ENCODE measurements at regions not wholly inside any gene's neighbourhood (a gene's known extent, or its start where the extent isn't known, plus 50 kb on each side); places are given as distances from the start of the nearest gene placed in this dataset.

DNA sequence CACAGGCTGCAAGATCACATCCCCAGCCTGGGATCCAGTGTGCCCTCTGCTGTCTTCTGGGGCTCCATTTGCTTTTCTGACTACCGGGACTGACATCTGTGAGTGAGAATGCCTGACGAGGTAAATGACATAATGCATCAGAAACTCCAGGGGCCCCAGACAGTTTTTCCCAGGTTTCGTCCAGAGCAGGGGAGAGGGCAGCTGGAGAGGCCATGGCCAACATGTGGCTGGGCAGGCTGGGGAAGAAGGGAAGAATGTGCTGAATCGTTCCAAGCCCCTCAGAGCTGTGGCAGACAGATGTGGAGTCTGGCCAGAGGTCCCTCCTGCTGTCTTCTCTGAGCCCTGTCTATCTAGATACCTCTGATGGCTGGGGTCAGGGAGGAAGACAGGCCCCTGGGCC is 163.9 kb downstream of the TRIM29 start:
- H3K27me3 ChIP-seq (replicated peaks in 1 of 2; ENCODE audit: control insufficient read depth in 2 of 2, insufficient read depth in 2 of 2, low read length in 1 of 2), result peaks cover 3 to 9% of the 10 kb centered on the region in 2 experiments
- no peak for TF ChIP-seq ZNF622 (IDR thresholded peaks at IDR 0.05)
- no peak for TF ChIP-seq BACH1 (IDR thresholded peaks at IDR 0.05; ENCODE audit: borderline replicate concordance)
- no peak for TF ChIP-seq HDGF (IDR thresholded peaks at IDR 0.05)
- no peak for TF ChIP-seq ESRRA (IDR thresholded peaks at IDR 0.05; ENCODE audit: low read length)
- TF ChIP-seq BHLHE40 (IDR thresholded peaks at IDR 0.05; ENCODE audit: borderline replicate concordance in 1 of 2, low read depth in 2 of 2, low read length in 1 of 2), result no peak
- ChIA-PET SMC1A (ENCODE audit: uncharacterized antibody, unreplicated experiment) (no interaction called here), POLR2A (no interaction called here), CTCF (no interaction called here), RAD21 (ENCODE audit: unreplicated experiment) (no interaction called here)
- FAIRE-seq (no peak), DNase-seq (ENCODE audit: low read depth, low spot score) (no peak), ATAC-seq (no peak)
- H3K27ac ChIP-seq (ENCODE audit: control insufficient read depth, insufficient read depth), result no peak overlapping the region
- H3K36me3 ChIP-seq (ENCODE audit: control insufficient read depth in 2 of 2, insufficient read depth in 2 of 2, low read length in 1 of 2), result no peaks in the 10 kb centered on the region
- H3K9ac ChIP-seq (ENCODE audit: control insufficient read depth, insufficient read depth, low read length), result no peak overlapping the region
- in situ Hi-C loops (cut with MboI), result no loop called here
- BruUV-seq (replicated peaks), result no TSS peak
- intact Hi-C loops (cut with micrococcal nuclease; ENCODE audit: unreplicated experiment), result no loop called here
- H3K4me2 ChIP-seq (ENCODE audit: control insufficient read depth, insufficient read depth), result no peak overlapping the region
- H3K79me2 ChIP-seq (ENCODE audit: control insufficient read depth, insufficient read depth, low read length), result no peaks in the 10 kb centered on the region
- no peaks in the 10 kb centered on the region for H4K20me1 ChIP-seq (ENCODE audit: control insufficient read depth, insufficient read depth)
- no peak overlapping the region for H2AFZ ChIP-seq (ENCODE audit: control insufficient read depth, low read depth, low read length)
- H3K4me3 ChIP-seq, result no peak overlapping the region
- no peaks in the 10 kb centered on the region for H3K4me1 ChIP-seq (ENCODE audit: control insufficient read depth, insufficient read depth, low read length)
- H3K9me3 ChIP-seq (replicated peaks; ENCODE audit: control insufficient read depth, insufficient read depth, low read length), result no peaks in the 10 kb centered on the region
- 11% methylated on average over 4 of the region's 4 CpGs for WGBS (ENCODE audit: insufficient coverage, insufficient replicate concordance, low lambda C conversion rate, missing lambda C conversion rate)

DNA sequence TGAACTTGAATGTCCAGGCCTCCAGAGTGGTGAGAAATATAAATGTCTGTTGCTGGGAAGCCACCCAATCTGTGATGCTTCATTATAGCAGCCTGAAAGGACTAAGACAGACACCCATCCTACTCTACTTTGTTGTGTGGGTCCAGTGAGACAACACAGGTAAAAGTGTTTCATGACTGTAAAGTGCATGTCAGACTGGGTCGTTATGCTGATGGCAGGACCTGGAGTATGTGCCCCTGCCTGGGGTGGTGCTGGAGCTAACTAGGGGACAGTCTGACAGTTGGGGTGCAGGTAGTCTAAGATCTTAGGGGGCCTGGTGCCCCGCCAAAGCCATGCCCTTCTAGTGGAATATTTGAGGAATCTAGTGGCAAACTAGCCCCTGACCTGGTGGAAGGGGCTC is 165.6 kb downstream of the TRIM29 start:
- intact Hi-C loops (cut with micrococcal nuclease; ENCODE audit: unreplicated experiment) (no loop called here), in situ Hi-C loops (cut with MboI) (no loop called here)
- ChIA-PET RAD21 (ENCODE audit: unreplicated experiment) (no interaction called here), POLR2A (no interaction called here), SMC1A (ENCODE audit: uncharacterized antibody, unreplicated experiment) (no interaction called here), CTCF (no interaction called here)
- TF ChIP-seq, protein P1, sequence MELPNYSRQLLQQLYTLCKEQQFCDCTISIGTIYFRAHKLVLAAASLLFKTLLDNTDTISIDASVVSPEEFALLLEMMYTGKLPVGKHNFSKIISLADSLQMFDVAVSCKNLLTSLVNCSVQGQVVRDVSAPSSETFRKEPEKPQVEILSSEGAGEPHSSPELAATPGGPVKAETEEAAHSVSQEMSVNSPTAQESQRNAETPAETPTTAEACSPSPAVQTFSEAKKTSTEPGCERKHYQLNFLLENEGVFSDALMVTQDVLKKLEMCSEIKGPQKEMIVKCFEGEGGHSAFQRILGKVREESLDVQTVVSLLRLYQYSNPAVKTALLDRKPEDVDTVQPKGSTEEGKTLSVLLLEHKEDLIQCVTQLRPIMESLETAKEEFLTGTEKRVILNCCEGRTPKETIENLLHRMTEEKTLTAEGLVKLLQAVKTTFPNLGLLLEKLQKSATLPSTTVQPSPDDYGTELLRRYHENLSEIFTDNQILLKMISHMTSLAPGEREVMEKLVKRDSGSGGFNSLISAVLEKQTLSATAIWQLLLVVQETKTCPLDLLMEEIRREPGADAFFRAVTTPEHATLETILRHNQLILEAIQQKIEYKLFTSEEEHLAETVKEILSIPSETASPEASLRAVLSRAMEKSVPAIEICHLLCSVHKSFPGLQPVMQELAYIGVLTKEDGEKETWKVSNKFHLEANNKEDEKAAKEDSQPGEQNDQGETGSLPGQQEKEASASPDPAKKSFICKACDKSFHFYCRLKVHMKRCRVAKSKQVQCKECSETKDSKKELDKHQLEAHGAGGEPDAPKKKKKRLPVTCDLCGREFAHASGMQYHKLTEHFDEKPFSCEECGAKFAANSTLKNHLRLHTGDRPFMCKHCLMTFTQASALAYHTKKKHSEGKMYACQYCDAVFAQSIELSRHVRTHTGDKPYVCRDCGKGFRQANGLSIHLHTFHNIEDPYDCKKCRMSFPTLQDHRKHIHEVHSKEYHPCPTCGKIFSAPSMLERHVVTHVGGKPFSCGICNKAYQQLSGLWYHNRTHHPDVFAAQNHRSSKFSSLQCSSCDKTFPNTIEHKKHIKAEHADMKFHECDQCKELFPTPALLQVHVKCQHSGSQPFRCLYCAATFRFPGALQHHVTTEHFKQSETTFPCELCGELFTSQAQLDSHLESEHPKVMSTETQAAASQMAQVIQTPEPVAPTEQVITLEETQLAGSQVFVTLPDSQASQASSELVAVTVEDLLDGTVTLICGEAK (IDR thresholded peaks at IDR 0.05; ENCODE audit: borderline replicate concordance), result no peak
- TF ChIP-seq SUPT20H (IDR thresholded peaks at IDR 0.05; ENCODE audit: borderline replicate concordance, control insufficient read depth, low read depth, low read length) (no peak), MTA2 (IDR thresholded peaks at IDR 0.05; ENCODE audit: low read depth) (no peak), CEBPB (IDR thresholded peaks at IDR 0.05; ENCODE audit: borderline replicate concordance in 1 of 2, low read depth in 2 of 2, low read length in 2 of 2) (no peak), SREBF2 (IDR thresholded peaks at IDR 0.05; ENCODE audit: low read length) (no peak), KDM1A (IDR thresholded peaks at IDR 0.05; ENCODE audit: borderline replicate concordance) (no peak), MYB (IDR thresholded peaks at IDR 0.05; ENCODE audit: borderline replicate concordance, low read depth, low read length) (no peak), CREB1 (IDR thresholded peaks at IDR 0.05; ENCODE audit: low read depth) (no peak)
- TF ChIP-seq, protein P2, sequence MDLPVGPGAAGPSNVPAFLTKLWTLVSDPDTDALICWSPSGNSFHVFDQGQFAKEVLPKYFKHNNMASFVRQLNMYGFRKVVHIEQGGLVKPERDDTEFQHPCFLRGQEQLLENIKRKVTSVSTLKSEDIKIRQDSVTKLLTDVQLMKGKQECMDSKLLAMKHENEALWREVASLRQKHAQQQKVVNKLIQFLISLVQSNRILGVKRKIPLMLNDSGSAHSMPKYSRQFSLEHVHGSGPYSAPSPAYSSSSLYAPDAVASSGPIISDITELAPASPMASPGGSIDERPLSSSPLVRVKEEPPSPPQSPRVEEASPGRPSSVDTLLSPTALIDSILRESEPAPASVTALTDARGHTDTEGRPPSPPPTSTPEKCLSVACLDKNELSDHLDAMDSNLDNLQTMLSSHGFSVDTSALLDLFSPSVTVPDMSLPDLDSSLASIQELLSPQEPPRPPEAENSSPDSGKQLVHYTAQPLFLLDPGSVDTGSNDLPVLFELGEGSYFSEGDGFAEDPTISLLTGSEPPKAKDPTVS (IDR thresholded peaks at IDR 0.05; ENCODE audit: low read depth, low read length), result no peak
- no peak overlapping the region for H2AFZ ChIP-seq (ENCODE audit: control insufficient read depth, low read depth, low read length)
- H3K4me2 ChIP-seq (ENCODE audit: control insufficient read depth, insufficient read depth), result no peak overlapping the region
- H3K4me1 ChIP-seq (ENCODE audit: control insufficient read depth, insufficient read depth, low read length), result no peaks in the 10 kb centered on the region
- no TSS peak for BruUV-seq (replicated peaks)
- H4K20me1 ChIP-seq (ENCODE audit: control insufficient read depth, insufficient read depth), result no peaks in the 10 kb centered on the region
- DNase-seq (ENCODE audit: low read depth, low spot score) (no peak), ATAC-seq (no peak), FAIRE-seq (no peak)
- peaks cover 1 to 9% of the 10 kb centered on the region in 2 experiments for H3K27me3 ChIP-seq (replicated peaks in 1 of 2; ENCODE audit: control insufficient read depth in 2 of 2, insufficient read depth in 2 of 2, low read length in 1 of 2)
- 0% methylated on average over 2 of the region's 2 CpGs for WGBS (ENCODE audit: insufficient coverage, insufficient replicate concordance, low lambda C conversion rate, missing lambda C conversion rate)
- H3K36me3 ChIP-seq (ENCODE audit: control insufficient read depth in 2 of 2, insufficient read depth in 2 of 2, low read length in 1 of 2), result no peaks in the 10 kb centered on the region
- no peaks in the 10 kb centered on the region for H3K79me2 ChIP-seq (ENCODE audit: control insufficient read depth, insufficient read depth, low read length)
- H3K9ac ChIP-seq (ENCODE audit: control insufficient read depth, insufficient read depth, low read length), result no peak overlapping the region
- no peaks in the 10 kb centered on the region for H3K9me3 ChIP-seq (replicated peaks; ENCODE audit: control insufficient read depth, insufficient read depth, low read length)
- no peak overlapping the region for H3K27ac ChIP-seq (ENCODE audit: control insufficient read depth, insufficient read depth)
- H3K4me3 ChIP-seq, result no peak overlapping the region
